AG09319 (cell line): ENCODE measurements at regions not wholly inside any gene's neighbourhood (a gene's known extent, or its start where the extent isn't known, plus 50 kb on each side); places are given as distances from the start of the nearest gene placed in this dataset.

Experiments used
- DNase-seq: peaks from one replicate; pipeline ENCODE4 v3.0.0-alpha.2; 2010; ENCODE audit warnings: low read depth; ENCODE audit errors: extremely low read depth
- CTCF ChIP-seq: IDR thresholded peaks from 2 replicates; pipeline ENCODE4 v1.5.1; 2011; ENCODE audit warnings: low read depth, mild to moderate bottlenecking, inconsistent platforms, low read length, moderate library complexity

GRCh38 chr6:4405621-4406212, 270.3 kb upstream of the ECI2 start:
- DNase-seq: no peak
- TF ChIP-seq CTCF: no peak

- TF ChIP-seq CTCF: no peak
These were observed 269.0 kb upstream of the ECI2 start for GRCh38 chr6:4404415-4404814.

GRCh38 chr6:4403828-4404227, 268.5 kb upstream of the ECI2 start:
- no peak for DNase-seq
- no peak for TF ChIP-seq CTCF

More at GRCh38 chr6:4404415-4404814, 269.0 kb upstream of the ECI2 start:
- DNase-seq: no peak

- TF ChIP-seq CTCF: no peak
- DNase-seq: no peak
These were observed 267.8 kb upstream of the ECI2 start for GRCh38 chr6:4403023-4403752.

- DNase-seq: peak; percentile 40
- TF ChIP-seq CTCF: no peak
These were observed 267.2 kb upstream of the ECI2 start for GRCh38 chr6:4402477-4402976.

GRCh38 chr6:4401408-4402368, 266.3 kb upstream of the ECI2 start:
- no peak for DNase-seq
- no peak for TF ChIP-seq CTCF
